SK-N-SH (cell line): ENCODE measurements at regions not wholly inside any gene's neighbourhood (a gene's known extent, or its start where the extent isn't known, plus 50 kb on each side); places are given as distances from the start of the nearest gene placed in this dataset.

Experiments
- CTCF ChIA-PET: fragments of 300-600, 350-600 bp; formaldehyde crosslinking; extraction: SDS; loops from one replicate; lab custom pipeline; 2021; lab: Yijun Ruan, JAX
- POLR2A ChIA-PET: fragments of 350-600 bp; sonication (Branson Sonifier 250); formaldehyde crosslinking; extraction: SDS; loops from one replicate; lab custom pipeline; 2020; ENCODE audit warnings: antibody characterized with exemption, inconsistent platforms; lab: Yijun Ruan, JAX
- DNase-seq: peaks from one replicate; pipeline ENCODE4 v3.0.0; 2012
- H2AFZ ChIP-seq: fragments of 200-600 bp; sonication (generic); 2 replicates; pipeline ENCODE4 v1.8.1; 2016; ENCODE audit warnings: antibody characterized with exemption, mild to moderate bottlenecking, low read depth
- H3F3A ChIP-seq: fragments of 200-600 bp; sonication (generic); replicated peaks from 2 replicates; pipeline ENCODE3; 2016; ENCODE audit warnings: antibody characterized with exemption, mild to moderate bottlenecking; ENCODE audit not compliant: insufficient read depth
- H3K27ac ChIP-seq, 2 experiments: fragments of 200-500 bp in 1 of 2; fragments of 200-600 bp in 1 of 2; sonication (Bioruptor generic) in 1 of 2; sonication (generic), shearing (Covaris generic) in 1 of 2; 2 replicates each; pipeline versions ENCODE4 v1.5.1 to v1.6.1; 2014 to 2016; ENCODE audit warnings: low read depth in 2 of 2, inconsistent platforms in 1 of 2, low read length in 1 of 2, mild to moderate bottlenecking in 1 of 2, mixed read lengths in 1 of 2
- H3K27me3 ChIP-seq: fragments of 200-600 bp; sonication (generic), shearing (Covaris generic); 2 replicates; pipeline ENCODE4 v1.6.1; 2016; ENCODE audit warnings: mixed run types; ENCODE audit not compliant: insufficient read depth
- H3K36me3 ChIP-seq, 2 experiments: fragments of 200-500 bp in 1 of 2; fragments of 200-600 bp in 1 of 2; sonication (Bioruptor generic) in 1 of 2; sonication (generic) in 1 of 2; replicated peaks in 1 of 2; 2 replicates each; pipeline versions ENCODE3 to v1.5.1; 2014 to 2016; ENCODE audit warnings: low read length in 1 of 2, mild to moderate bottlenecking in 1 of 2; ENCODE audit not compliant: insufficient read depth in 2 of 2, control insufficient read depth in 1 of 2
- H3K4me1 ChIP-seq, 2 experiments: fragments of 200-500 bp in 1 of 2; fragments of 200-600 bp in 1 of 2; sonication (Bioruptor generic) in 1 of 2; sonication (generic), shearing (Covaris generic) in 1 of 2; 2 replicates each; pipeline versions ENCODE4 v1.5.1 to v1.6.1; 2014 to 2016; ENCODE audit warnings: low read depth in 1 of 2, low read length in 1 of 2, mixed run types in 1 of 2; ENCODE audit not compliant: insufficient read depth in 2 of 2, control insufficient read depth in 1 of 2
- H3K4me2 ChIP-seq: fragments of 200-600 bp; sonication (generic), shearing (Covaris generic); 2 replicates; pipeline ENCODE4 v1.6.1; 2017; ENCODE audit warnings: mixed run types
- H3K4me3 ChIP-seq, 2 experiments: fragments of 200-500 bp in 1 of 2; fragments of 200-600 bp in 1 of 2; sonication (Bioruptor generic) in 1 of 2; sonication (generic), shearing (Covaris generic) in 1 of 2; 2 replicates each; pipeline versions ENCODE4 v1.5.1 to v1.8.1; 2014 to 2016; ENCODE audit warnings: low read depth in 2 of 2, inconsistent platforms in 1 of 2, low read length in 1 of 2, mild to moderate bottlenecking in 1 of 2, mixed read lengths in 1 of 2, moderate library complexity in 1 of 2
- H3K79me2 ChIP-seq: fragments of 200-600 bp; sonication (generic); 2 replicates; pipeline ENCODE4 v1.8.1; 2017; ENCODE audit warnings: mild to moderate bottlenecking; ENCODE audit not compliant: insufficient read depth
- H3K9ac ChIP-seq: fragments of 200-600 bp; sonication (generic); 2 replicates; pipeline ENCODE4 v1.6.1; 2017; ENCODE audit warnings: mixed run types
- H3K9me2 ChIP-seq: fragments of 200-600 bp; sonication (generic); 2 replicates; pipeline ENCODE4 v1.6.1; 2017; ENCODE audit warnings: mixed run types
- H3K9me3 ChIP-seq: fragments of 200-600 bp; sonication (generic); 2 replicates; pipeline ENCODE4 v1.6.1; 2017; ENCODE audit warnings: mixed run types, mild to moderate bottlenecking, moderate library complexity
- H4K20me1 ChIP-seq: fragments of 200-600 bp; sonication (generic); 2 replicates; pipeline ENCODE4 v1.6.1; 2017; ENCODE audit warnings: mild to moderate bottlenecking, mixed run types; ENCODE audit not compliant: insufficient read depth
- CTCF ChIP-seq: fragments of 200-600 bp; sonication (generic); IDR thresholded peaks from 2 replicates; pipeline ENCODE4 v1.6.1; 2017; ENCODE audit warnings: antibody characterized with exemption, mild to moderate bottlenecking, moderate library complexity
- EP300 ChIP-seq, 2 experiments: IDR thresholded peaks; 2 replicates each; pipeline versions ENCODE4 v1.4.0 to v1.6.1; 2012; ENCODE audit warnings: borderline replicate concordance in 1 of 2, low read depth in 1 of 2, low read length in 1 of 2
- FOXM1 ChIP-seq: IDR thresholded peaks from 2 replicates; pipeline ENCODE4 v1.4.0; 2012; ENCODE audit warnings: low read depth, mild to moderate bottlenecking
- GABPA ChIP-seq: IDR thresholded peaks from 2 replicates; pipeline ENCODE4 v1.4.0; 2012; ENCODE audit warnings: low read depth, mild to moderate bottlenecking
- GATA2 ChIP-seq: sonication (generic); formaldehyde crosslinking; IDR thresholded peaks from 2 replicates; pipeline ENCODE4 v1.5.0; 2020; ENCODE audit warnings: mild to moderate bottlenecking, missing genetic modification reagents
- JUND ChIP-seq: IDR thresholded peaks from 2 replicates; pipeline ENCODE4 v1.4.0; 2012
- MEF2A ChIP-seq: IDR thresholded peaks from 2 replicates; pipeline ENCODE4 v1.4.0; 2012; ENCODE audit warnings: low read depth, borderline replicate concordance
- NFIC ChIP-seq: IDR thresholded peaks from 2 replicates; pipeline ENCODE4 v1.4.0; 2012; ENCODE audit warnings: borderline replicate concordance
- PBX3 ChIP-seq: IDR thresholded peaks from 2 replicates; pipeline ENCODE4; 2012
- RAD21 ChIP-seq: IDR thresholded peaks from 2 replicates; pipeline ENCODE4 v1.6.1; 2012; ENCODE audit warnings: mild to moderate bottlenecking, low read length
- RCOR1 ChIP-seq: fragments of 150-350 bp; IDR thresholded peaks from 2 replicates; pipeline ENCODE4 v1.6.1; 2017; ENCODE audit warnings: antibody characterized with exemption, low read length
- REST ChIP-seq: IDR thresholded peaks from 2 replicates; pipeline ENCODE4 v1.6.1; 2012; ENCODE audit warnings: mild to moderate bottlenecking, low read depth, low read length, moderate library complexity
- RFX5 ChIP-seq: IDR thresholded peaks from 2 replicates; pipeline ENCODE4 v1.6.1; 2012; ENCODE audit warnings: mild to moderate bottlenecking, improper control_type of control experiment, low read length
- RXRA ChIP-seq: IDR thresholded peaks from 2 replicates; pipeline ENCODE4 v1.4.0; 2012; ENCODE audit warnings: low read depth, mild to moderate bottlenecking, borderline replicate concordance
- SIN3A ChIP-seq: IDR thresholded peaks from 2 replicates; pipeline ENCODE4 v1.6.1; 2012; ENCODE audit warnings: low read depth, mild to moderate bottlenecking, low read length, moderate library complexity, borderline replicate concordance
- TAF1 ChIP-seq: IDR thresholded peaks from 2 replicates; pipeline ENCODE4 v1.6.1; 2012; ENCODE audit warnings: low read depth, mild to moderate bottlenecking, low read length, moderate library complexity, borderline replicate concordance
- TEAD4 ChIP-seq: IDR thresholded peaks from 2 replicates; pipeline ENCODE4 v1.4.0; 2012; ENCODE audit warnings: mild to moderate bottlenecking, borderline replicate concordance; ENCODE audit not compliant: insufficient read depth
- USF1 ChIP-seq: IDR thresholded peaks from 2 replicates; pipeline ENCODE4 v1.4.0; 2012; ENCODE audit warnings: low read depth, borderline replicate concordance
- YY1 ChIP-seq: IDR thresholded peaks from 2 replicates; pipeline ENCODE4 v1.4.0; 2012; ENCODE audit warnings: low read depth, mild to moderate bottlenecking
- WGBS: methylation state at CpG from one replicate; pipeline ENCODE4 v1.1.6; 2017; ENCODE audit warnings: low lambda C conversion rate; 5-methylcytosine and 5-hydroxymethylcytosine counted together

GRCh38 chr1:175817445-175817844, 74.0 kb upstream of the TNR start:
- Histone ChIP-seq H3K27ac (no peak overlapping the region), H3K4me1 (no peaks in the 10 kb centered on the region), H3K27me3 (no peaks in the 10 kb centered on the region), H3K9ac (no peak overlapping the region), H3K4me3 (no peak overlapping the region), H2AFZ (no peak overlapping the region), H3K9me3 (no peaks in the 10 kb centered on the region), H3K79me2 (no peaks in the 10 kb centered on the region), H3K9me2 (no peaks in the 10 kb centered on the region)
- POLR2A ChIA-PET, result no interaction called here
- CTCF ChIA-PET, result interaction anchor here (0.7 to 0.8 kb wide), 2 partner anchors 11 to 73 kb away, joined by 3 read pairs; no protein-coding TSS in a partner anchor
- no peak for DNase-seq
- no peak for TF ChIP-seq RCOR1
- no peak for TF ChIP-seq JUND
- no peak for TF ChIP-seq RXRA
- no peak for TF ChIP-seq EP300 (IDR thresholded peaks at IDR 0.05; ENCODE audit: borderline replicate concordance in 1 of 2, low read depth in 1 of 2, low read length in 1 of 2)
- TF ChIP-seq USF1, result no peak
- no peak for TF ChIP-seq RAD21
- TF ChIP-seq, all 33 proteins: peak for 0
- Histone ChIP-seq H4K20me1 (no peaks in the 10 kb centered on the region), H3F3A (no peaks in the 10 kb centered on the region), H3K4me2 (no peak overlapping the region), H3K36me3 (no peaks in the 10 kb centered on the region)
- 12% methylated on average over 2 of the region's 2 CpGs for WGBS

GRCh38 chr1:175814885-175815284, 71.5 kb upstream of the TNR start:
- no peak for TF ChIP-seq TEAD4
- no peak for TF ChIP-seq EP300 (IDR thresholded peaks at IDR 0.05; ENCODE audit: borderline replicate concordance in 1 of 2, low read depth in 1 of 2, low read length in 1 of 2)
- no peak for TF ChIP-seq TAF1
- TF ChIP-seq YY1, result no peak
- no peak for TF ChIP-seq RCOR1
- TF ChIP-seq SIN3A, result no peak
- TF ChIP-seq MEF2A, result no peak
- no peak for TF ChIP-seq CTCF
- TF ChIP-seq JUND, result no peak
- TF ChIP-seq FOXM1, result no peak
- no peak for TF ChIP-seq REST
- TF ChIP-seq RAD21, result no peak
- TF ChIP-seq GATA2 (CRISPR knock-in tag), result no peak
- TF ChIP-seq GABPA, result no peak
- TF ChIP-seq RFX5, result no peak
- no peak for TF ChIP-seq PBX3
- TF ChIP-seq NFIC, result no peak
- Histone ChIP-seq H3K9me2 (no peaks in the 10 kb centered on the region), H3K27me3 (no peaks in the 10 kb centered on the region), H3K4me3 (no peak overlapping the region), H3K9me3 (no peaks in the 10 kb centered on the region), H4K20me1 (no peaks in the 10 kb centered on the region), H3K9ac (no peak overlapping the region), H3K4me2 (no peak overlapping the region), H2AFZ (no peak overlapping the region), H3K79me2 (no peaks in the 10 kb centered on the region), H3K4me1 (no peaks in the 10 kb centered on the region), H3K27ac (no peak overlapping the region), H3F3A (no peaks in the 10 kb centered on the region), H3K36me3 (no peaks in the 10 kb centered on the region)
- POLR2A ChIA-PET, result no interaction called here
- CTCF ChIA-PET, result interaction anchor here (1.0 kb wide), 1 partner anchor 441 kb away, joined by 3 read pairs; no protein-coding TSS in a partner anchor
- 12% methylated on average over 3 of the region's 3 CpGs for WGBS
- no peak for DNase-seq
